ENCODE measurements at regions not wholly inside any gene's neighbourhood (a gene's known extent, or its start where the extent isn't known, plus 50 kb on each side); places are given as distances from the start of the nearest gene placed in this dataset.

DNA sequence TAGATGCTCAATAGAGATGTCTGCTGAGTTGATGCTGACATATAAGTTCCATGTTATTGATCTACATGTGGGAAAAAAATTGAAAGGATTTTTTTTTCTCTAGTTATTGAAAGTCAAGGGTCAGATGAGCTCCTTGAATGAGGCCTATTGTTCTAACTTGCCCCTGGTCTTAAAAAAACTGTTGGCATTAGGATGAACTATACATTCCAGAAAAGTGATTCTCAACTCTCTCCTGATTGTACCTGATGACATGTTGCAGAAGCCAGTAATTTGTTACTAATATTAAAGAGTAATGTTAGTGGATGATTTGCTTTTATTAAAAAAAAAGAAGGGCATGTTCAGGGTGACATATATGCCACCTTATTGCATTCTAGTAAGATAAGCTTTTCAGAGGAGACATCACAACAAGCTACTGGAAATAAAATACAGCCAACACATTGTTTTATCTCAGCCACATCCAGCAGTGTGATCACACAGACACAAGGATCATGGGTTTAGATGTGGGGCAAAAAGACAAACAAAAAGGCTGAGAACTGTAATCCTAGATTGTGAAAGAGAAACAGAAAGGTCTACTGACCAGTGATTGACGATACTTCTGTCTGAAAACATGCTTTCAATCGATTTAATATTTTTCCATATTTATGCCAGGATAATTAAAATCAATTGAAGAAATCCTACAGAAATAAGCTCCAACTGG lies 1314.1 kb upstream of the C9orf72 start:
- no peak for DNase-seq

DNA sequence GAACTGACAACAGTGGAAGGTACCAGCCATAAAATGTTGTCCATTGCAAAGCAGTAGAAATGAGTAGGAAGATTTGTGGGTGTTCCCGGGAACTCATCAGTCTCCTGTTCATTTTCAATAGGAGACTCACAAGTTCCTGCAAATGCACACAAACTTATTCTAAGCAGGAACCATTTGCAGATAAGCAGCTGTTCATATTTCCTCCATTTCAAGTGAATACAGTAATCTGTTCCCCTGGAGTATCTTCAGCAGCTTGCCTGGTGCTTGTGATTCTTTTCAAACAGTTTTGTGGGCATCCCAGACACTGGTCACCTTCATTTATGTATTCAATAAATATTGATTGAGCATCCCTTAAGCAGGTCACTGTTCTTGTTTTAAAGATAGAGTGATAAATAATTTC lies 1315.5 kb upstream of the C9orf72 start:
- DNase-seq, result no peak

DNA sequence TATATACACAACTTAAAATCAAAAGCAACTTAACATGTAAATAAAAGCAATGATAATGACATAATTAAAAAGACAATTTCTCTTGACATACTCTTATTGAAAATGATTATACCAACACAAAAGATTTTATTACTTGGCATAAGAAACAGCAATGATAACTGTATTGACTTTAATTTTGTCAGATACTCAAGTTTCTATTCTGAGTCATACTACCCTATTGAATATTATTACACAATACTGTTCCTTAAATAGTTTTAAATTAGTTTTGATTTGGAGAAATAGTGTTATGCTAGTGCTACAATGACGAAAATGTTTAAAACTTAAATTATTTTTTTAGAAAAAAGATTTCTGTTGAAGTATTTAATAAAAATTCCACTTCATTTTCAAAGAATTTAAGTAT lies 1319.3 kb upstream of the C9orf72 start:
- no peak for DNase-seq

DNA sequence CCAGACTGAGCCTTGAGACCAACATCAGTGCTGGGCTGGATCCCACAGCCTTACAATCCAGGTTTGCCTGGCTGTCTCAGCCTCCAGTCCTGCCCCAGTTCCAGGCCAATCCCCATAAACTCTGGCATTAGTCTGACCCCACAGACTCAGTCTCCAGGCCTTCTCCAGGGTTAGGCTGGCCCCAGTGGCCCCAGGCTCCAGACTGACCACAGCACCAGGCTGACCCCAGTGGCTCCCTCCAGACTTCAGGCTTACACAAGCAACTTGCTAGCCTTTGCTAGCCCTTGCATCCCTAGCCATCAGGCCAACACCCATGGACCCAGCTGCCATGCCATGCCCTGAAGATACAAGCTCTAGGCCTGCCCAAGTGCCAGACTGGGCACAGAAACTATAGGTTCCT lies 1326.0 kb upstream of the C9orf72 start:
- no peak for DNase-seq

DNA sequence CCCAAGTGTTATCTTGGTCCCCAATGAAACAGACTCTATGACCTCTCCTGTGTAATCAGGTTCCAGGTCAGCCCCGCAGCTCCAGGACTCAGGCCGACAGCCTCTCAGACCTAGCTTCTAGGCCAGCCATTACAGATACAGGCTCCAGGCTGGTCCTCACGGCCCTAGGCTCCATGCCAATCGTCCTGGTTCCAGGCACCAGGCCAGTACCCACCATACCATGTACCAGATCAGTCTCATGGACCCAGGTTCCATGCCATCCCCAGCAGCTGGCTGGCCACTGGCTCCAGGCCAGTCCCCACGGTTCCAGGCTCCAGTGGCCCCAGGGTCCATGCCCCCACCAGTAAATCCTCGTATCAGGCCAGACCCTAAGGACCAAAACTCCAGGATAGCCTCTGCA lies 1326.6 kb upstream of the C9orf72 start:
- no peak for DNase-seq

DNA sequence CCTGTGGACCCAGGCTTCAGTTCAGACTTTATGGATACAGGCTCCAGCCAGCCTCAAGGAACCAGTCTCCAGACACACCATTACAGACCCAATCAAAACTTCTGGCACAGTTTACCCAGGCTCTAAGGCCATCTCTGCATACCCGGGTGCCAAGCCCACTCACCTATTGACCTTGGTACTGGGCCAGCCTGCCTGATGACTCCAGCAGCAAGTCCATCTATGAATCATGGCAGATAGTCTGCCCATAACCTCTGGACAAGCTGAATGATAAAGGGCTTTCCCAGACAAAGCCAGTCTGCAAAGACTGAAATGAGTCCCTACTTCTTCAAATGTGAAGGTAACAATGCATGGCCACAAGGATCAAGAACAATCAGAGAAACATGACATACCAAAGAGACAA lies 1327.1 kb upstream of the C9orf72 start:
- no peak for DNase-seq

DNA sequence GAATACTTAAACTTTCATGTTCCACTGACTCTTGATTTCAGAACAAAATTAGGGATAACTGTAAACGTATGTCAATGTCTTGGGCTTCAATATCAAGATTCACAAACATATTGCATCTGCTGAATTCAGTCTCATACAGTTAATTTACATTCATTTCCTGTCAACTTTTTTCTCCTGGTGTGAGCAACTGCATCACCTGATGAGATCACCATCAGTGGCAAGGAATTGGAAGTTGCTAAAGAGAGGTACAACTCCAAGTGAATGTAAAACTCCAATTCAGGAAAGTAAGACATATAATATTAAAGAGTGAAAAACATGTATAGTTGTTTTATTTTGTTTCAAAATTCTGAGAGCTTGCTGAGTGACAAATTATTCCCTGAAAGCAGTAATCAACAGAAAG lies 1336.2 kb upstream of the C9orf72 start:
- no peak for DNase-seq

DNA sequence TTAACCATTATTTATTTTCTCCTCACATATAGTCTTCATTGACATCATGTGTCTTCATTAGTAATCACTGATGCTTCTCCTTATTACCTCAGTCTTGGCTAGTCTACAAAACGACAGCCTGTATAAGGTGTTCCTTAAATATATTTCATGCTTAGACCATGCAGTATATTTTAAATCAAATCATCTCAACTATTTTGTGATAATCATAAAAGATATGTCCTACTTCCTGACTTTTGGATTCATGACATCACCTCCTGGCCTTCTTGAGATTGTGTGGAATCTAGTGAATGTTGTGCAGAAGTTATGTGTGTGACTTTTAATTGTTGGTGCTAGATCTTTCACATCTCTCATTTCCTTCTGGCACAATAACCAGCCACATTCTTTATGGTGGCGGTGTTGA lies 1339.3 kb upstream of the C9orf72 start:
- no peak for DNase-seq

DNA sequence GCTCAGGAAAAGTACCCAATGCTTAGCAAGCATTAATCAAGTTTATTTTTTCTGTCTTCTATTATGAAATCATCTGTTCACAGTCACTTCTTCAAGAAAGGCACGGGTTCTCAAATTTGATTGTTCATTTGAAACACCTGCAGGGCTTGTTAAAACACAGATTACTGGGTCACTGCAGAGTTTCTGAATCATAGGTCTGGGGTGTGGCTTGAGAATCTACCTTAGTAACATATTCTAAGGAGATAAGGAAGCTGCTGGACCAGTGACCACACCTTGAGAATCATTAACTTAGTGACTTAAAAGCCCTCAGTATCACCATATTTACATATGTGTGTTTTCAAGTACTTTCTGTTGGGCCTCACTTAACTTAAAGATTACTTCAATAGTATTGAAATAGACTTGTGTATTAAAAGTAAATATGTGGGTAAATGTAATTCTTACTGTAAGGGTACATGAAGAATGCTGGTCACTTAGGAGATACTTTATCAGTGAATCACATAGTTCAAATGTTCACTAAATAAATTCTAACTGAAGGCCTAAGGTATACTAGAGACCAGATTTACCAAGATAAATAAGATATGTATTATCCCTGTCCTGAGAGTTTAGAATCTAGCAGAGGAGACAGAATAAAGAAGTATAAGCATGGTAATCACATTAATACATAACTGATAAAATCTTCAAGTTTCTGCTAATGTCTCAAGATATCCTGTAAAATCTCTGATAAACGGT lies 1342.1 kb upstream of the C9orf72 start:
- no peak for DNase-seq

DNA sequence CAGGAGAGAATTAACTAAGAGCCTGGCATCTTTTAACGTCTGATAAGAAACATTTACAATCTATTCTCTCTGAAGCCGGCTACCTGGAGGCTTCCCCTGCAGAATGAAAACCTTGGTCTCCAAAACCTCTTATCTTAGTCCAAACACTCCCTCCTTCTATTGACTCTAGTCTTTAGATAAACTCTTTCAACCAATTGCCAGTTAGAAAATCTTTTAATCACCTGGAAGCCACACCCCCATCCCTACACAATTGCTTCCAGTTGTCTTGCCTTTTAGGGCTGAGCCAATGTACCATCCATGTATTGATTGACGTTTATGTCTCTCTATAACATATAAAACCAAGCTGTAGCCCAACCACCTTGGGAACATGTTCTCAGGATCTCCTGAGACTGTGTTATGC lies 1343.1 kb upstream of the C9orf72 start:
- no peak for DNase-seq

DNA sequence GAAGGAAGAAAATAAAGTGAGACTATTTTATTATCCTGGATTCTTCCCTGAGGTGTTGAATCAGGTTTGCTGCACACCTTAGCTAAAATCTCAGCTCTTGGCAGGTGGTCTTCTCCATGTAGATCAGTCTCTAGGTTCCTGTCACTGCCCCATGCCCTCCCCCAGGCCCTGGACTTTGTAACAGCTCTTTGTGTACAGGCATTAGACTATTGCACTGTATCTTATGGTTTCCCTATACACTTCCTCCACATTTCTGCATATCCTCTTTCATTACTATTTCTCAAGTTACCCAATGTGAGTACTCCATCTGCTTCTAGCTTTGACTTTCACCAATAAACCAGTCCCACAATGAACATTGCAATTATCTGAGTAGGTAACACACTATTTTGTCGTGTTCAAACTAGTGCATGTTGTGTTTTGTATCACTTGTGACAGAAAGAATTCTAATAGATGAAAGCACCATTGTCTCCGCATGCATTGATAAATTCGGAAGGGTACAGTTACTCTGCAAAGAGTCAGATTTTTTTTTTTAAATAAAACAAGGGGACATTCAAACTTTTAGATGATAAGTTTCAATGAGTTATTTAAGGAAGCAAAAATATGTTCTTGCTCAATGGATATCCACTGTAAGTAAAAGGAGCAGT lies 1348.7 kb upstream of the C9orf72 start:
- no peak for DNase-seq

DNA sequence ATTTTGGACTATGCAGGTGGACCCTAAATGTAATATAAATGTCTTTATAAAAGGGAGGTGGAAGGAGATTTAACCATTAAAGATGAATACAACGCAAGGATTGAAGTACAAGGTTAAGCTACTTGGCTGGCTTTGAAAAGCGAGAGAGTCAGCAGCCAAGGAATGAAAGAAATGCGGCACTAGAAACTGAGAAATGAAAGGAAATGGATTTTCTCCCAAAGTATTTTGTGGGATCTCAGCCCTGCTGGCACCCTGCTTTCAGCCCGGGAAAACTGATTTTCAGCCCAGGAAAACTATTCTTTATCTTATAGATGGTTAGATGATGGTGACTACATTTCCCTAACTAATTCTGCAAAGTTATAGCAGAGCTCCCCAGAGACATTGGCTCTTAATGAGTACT lies 1349.6 kb upstream of the C9orf72 start:
- no peak for DNase-seq

DNA sequence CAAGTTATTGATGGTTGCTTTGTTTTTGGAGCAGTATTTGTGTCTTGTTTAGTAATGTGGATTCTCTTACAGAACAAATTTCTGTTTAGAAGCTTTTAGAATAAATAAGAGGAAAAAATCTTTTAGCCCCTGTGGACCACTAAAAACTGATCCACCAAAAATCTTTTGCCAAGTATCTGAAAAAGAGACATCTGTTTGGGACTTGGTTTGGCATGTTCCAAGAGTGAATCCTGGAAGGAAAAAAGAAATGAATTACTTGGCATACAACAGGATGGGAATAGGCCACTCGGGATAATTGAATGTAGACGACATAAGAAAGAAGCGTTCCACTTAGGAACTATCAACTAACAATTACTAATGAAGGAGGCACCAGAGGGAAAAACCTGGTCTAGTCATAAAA lies 1350.1 kb upstream of the C9orf72 start:
- DNase-seq, result no peak

DNA sequence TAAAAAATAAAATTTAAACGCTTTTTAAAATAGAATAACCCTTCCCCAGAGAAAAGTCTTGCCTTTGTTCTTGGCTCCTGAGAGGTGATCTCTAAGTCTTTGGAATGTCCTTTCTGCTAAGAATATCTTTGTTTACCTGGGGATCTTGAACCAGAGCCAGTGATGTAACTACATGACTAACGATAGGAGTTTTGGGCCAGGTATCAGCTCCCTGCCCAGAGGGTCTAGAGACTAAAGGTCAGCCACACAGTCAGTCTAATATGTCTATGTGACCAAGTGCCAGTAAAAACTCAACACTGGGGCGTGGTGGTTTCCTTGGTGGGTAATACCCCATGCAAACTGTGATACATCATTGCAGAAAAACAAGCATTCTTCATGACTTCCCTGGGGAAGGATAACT lies 1351.9 kb upstream of the C9orf72 start:
- DNase-seq, result no peak

DNA sequence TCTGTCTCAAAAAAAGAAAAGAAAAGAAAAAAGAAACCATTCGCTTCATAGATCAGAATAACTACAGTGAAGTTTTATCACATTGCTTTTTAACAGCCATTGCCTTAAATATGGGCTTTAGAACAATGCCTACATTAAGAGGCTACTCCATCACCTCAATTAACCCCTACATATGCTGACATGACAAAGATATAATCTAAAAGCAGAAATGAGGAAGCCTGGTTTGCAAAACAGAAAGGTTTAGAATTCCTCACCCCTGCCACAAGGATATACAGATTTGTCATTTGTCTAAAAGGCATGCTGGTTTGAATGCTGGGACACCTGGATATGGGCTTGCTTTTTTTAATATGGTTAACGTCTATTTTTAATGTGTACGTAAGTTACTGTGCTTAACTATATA lies 1353.0 kb upstream of the C9orf72 start:
- DNase-seq, result no peak

DNA sequence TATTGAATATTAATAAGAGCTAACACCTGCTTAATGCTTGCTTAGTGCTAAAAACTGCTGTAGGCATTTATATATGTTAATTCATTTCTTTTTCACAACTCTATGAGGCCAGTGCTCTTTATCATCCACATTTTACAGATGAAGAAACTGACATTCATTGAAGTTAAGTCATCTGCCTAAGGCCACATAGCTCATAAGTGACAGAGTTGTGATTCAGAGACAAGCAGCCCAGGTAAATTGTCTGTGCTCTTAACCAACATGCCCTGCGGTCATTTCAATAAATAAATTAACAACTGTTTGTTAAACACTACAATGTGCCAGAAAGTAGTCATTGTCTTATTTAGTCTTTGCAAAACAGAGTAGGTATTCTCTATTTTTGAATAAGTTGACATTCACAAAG lies 1354.4 kb upstream of the C9orf72 start:
- no peak for DNase-seq

DNA sequence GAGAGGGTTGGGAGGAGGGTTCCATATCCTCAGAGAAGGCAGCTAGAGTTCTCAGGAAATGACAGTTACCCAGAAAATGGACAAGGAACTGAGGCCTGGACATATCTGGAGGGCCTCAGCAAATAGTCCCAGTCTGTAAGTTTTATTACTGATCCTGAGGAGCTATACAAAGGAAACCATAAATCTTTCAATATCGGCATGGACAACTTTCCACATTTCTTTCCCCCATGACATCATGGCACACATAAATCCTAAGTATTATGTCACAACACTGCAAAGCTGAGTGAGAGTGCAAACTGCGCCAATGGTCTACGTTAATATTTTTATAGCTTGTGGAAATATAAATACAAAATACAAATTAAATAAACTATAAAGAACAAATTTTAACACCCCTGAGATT lies 1356.2 kb upstream of the C9orf72 start:
- no peak for DNase-seq

DNA sequence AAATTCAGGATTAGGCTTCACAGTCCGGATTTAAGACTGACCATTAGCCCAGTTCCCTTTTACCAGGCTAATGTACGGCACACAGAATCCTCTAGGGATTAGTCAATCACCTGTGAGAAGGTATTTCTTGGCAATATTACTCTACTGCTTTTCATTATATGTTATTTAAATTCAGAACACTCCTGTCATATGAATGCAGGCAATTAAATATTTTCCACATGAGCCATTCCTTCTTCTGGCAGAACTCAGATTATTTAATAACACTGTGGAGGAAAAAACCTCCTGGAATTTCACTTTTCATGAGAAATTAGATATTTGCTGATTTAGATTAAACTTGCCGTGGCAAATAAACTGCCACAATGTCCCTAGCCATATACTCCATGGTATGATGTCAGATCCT lies 1357.5 kb upstream of the C9orf72 start:
- no peak for DNase-seq

DNA sequence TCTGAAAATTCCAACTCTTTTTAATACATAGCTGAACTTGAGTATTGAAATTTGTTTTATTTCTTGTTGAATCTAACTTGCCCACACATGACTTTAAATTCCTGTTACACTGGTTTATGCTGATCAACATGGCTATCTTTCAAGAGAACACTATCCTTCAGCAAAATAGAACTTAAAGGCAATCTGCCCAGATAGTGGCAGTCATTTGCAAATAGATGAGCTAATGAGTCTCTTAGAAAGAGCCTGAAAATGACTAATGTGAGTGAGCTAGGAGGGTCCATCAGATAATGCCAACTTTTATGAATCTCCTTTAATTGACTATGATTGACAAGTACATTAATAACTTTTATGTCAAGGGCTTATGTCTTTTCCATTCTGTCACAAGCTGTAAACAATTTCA lies 1360.8 kb upstream of the C9orf72 start:
- no peak for DNase-seq

DNA sequence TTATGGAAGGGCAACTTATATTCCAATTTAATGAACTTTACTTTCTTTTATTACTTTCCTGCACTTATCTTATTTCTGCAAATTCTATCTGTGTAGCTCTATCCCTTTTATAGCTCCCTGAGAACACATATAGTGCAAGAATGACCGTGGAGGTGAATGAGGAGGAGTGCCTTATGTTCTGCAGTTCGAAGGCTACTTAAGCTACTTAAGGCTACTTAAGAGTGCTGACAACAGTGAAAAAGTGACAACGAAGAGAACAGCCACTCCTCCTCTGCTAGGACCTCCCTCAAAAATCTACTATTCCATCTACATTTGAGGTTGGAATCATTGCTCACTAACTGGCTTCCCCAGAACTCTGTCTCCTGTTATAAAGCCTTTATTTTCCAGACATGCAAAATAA lies 1365.7 kb upstream of the C9orf72 start:
- DNase-seq, result no peak

DNA sequence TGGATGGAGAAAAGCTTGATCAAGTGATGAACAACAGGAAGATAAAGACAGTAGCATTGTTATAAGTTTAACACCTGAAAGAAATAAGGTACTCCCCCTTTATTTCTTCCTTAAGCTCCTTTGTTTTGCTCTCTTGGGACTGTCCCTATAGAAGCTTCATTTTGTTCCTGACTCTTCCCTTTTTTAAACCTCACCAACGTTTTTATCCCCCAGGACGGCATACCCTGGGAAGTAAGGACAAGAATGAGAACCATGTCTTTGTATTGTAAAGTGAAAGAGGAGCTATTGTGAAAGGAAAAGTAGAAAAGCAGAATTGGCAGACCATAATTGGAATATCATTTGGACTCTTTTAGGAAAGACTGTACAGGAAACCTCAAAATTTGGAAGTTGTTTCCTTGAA lies 1368.6 kb upstream of the C9orf72 start:
- DNase-seq, result no peak

DNA sequence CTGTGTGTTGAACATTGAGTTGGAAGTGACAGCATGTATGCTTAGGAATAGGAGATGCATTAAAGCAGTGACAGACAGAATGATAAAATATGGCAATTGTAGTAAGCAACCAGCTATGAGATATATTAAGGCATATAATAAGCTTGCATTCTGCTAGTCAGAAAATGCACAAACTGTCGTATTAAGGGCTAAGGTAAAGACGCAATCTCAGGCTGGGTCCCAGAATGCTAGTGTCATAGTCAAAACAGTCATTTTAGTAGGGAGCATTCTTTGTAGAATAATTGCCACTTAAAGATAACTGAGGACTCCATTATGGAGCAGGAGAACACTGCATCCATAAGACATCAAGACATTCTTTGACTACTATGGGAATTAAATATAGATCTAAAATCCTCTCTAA lies 1369.7 kb upstream of the C9orf72 start:
- DNase-seq, result no peak

DNA sequence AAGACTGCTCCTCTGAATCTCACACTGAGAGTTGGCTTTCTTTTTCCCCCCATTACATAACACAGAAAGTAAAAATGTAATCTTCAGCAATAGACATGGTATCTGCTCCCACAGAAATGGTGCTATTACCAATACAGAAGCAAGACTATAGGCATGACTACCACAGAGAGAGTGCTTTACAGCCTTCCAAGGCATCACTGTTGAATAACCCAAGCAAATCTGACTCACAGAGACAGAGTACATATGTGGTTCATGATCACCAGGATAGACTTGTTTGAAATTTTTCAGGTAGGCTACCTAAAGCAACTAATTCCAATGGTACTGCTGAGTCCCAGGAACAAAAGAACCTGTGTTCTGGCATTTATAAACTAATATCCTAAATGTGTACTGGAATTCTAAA lies 1373.4 kb upstream of the C9orf72 start:
- DNase-seq, result no peak

DNA sequence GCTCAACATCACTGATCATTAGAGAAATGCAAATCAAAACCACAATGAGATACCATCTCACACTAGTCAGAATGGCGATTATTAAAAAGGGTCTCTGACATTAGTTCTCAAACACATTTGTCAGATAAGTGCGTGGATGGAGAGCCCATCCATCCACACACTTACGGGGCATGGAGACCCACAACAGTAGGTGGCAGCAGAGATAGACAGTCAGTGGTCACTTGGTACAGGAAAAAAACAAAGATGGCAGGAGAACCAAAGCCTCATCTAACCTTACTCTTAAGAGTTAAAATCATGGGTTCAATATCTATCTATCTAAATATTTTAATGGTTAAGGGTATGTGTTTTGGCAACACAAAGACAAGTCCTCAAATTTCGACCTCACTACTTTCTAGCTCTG lies 1378.7 kb upstream of the C9orf72 start:
- no peak for DNase-seq
